Mucosa of stomach (tissue), 1 donor: ENCODE measurements at regions not wholly inside any gene's neighbourhood (a gene's known extent, or its start where the extent isn't known, plus 50 kb on each side); places are given as distances from the start of the nearest gene placed in this dataset.

Experiments
- H3K27me3 ChIP-seq: one replicate; pipeline ENCODE4 v1.7.0; 2013; ENCODE audit warnings: mild to moderate bottlenecking, low read length; ENCODE audit not compliant: control insufficient read depth, insufficient read depth
- H3K36me3 ChIP-seq: one replicate; pipeline ENCODE4 v1.7.0; 2013; ENCODE audit warnings: low read length; ENCODE audit not compliant: control insufficient read depth, insufficient read depth
- H3K4me1 ChIP-seq: one replicate; pipeline ENCODE4 v1.7.0; 2013; ENCODE audit warnings: mild to moderate bottlenecking, low read length; ENCODE audit not compliant: control insufficient read depth, insufficient read depth
- H3K4me3 ChIP-seq: one replicate; pipeline ENCODE4 v1.7.0; 2013; ENCODE audit warnings: low read length
- H3K9ac ChIP-seq: one replicate; pipeline ENCODE4 v1.7.0; 2013; ENCODE audit warnings: mild to moderate bottlenecking, low read length, moderate library complexity
- H3K9me3 ChIP-seq: one replicate; pipeline ENCODE4 v1.7.0; 2013; ENCODE audit warnings: mild to moderate bottlenecking, low read length, moderate library complexity; ENCODE audit not compliant: control insufficient read depth
- donor health status: Pancreatic carcinoma.

GRCh38 chr4:34066126-34066525, 2178.2 kb downstream of the ARAP2 start:
- no peak overlapping the region for H3K9ac ChIP-seq
- no peaks in the 10 kb centered on the region for H3K27me3 ChIP-seq
- no peaks in the 10 kb centered on the region for H3K4me1 ChIP-seq
- H3K4me3 ChIP-seq, result no peak overlapping the region
- H3K36me3 ChIP-seq, result no peaks in the 10 kb centered on the region
- H3K9me3 ChIP-seq, result no peaks in the 10 kb centered on the region

- H3K9ac ChIP-seq, result no peak overlapping the region
- H3K4me3 ChIP-seq, result no peak overlapping the region
- no peaks in the 10 kb centered on the region for H3K36me3 ChIP-seq
- H3K9me3 ChIP-seq, result no peaks in the 10 kb centered on the region
- no peaks in the 10 kb centered on the region for H3K27me3 ChIP-seq
- H3K4me1 ChIP-seq, result no peaks in the 10 kb centered on the region
These were observed 2152.9 kb downstream of the ARAP2 start for GRCh38 chr4:34091451-34091850.

GRCh38 chr4:34094114-34094513, 2150.2 kb downstream of the ARAP2 start:
- Histone ChIP-seq H3K9me3 (no peaks in the 10 kb centered on the region), H3K36me3 (no peaks in the 10 kb centered on the region), H3K27me3 (no peaks in the 10 kb centered on the region), H3K4me1 (no peaks in the 10 kb centered on the region), H3K4me3 (no peak overlapping the region), H3K9ac (no peak overlapping the region)

- H3K36me3 ChIP-seq, result no peaks in the 10 kb centered on the region
These were observed 2139.0 kb downstream of the ARAP2 start for GRCh38 chr4:34105311-34105710.

GRCh38 chr4:34108391-34108790, 2135.9 kb downstream of the ARAP2 start:
- no peaks in the 10 kb centered on the region for H3K27me3 ChIP-seq
- H3K36me3 ChIP-seq, result no peaks in the 10 kb centered on the region
- H3K9ac ChIP-seq, result no peak overlapping the region
- no peaks in the 10 kb centered on the region for H3K4me1 ChIP-seq
- H3K9me3 ChIP-seq, result no peaks in the 10 kb centered on the region
- no peak overlapping the region for H3K4me3 ChIP-seq

More at GRCh38 chr4:34105311-34105710, 2139.0 kb downstream of the ARAP2 start:
- Histone ChIP-seq H3K27me3 (no peaks in the 10 kb centered on the region), H3K4me1 (no peaks in the 10 kb centered on the region), H3K9ac (no peak overlapping the region), H3K4me3 (no peak overlapping the region), H3K9me3 (no peaks in the 10 kb centered on the region)

- no peaks in the 10 kb centered on the region for H3K27me3 ChIP-seq
- no peaks in the 10 kb centered on the region for H3K36me3 ChIP-seq
- H3K4me3 ChIP-seq, result no peak overlapping the region
- no peaks in the 10 kb centered on the region for H3K4me1 ChIP-seq
- no peak overlapping the region for H3K9ac ChIP-seq
- no peaks in the 10 kb centered on the region for H3K9me3 ChIP-seq
These were observed 2131.7 kb downstream of the ARAP2 start for GRCh38 chr4:34112573-34112972.

- H3K27me3 ChIP-seq, result no peaks in the 10 kb centered on the region
- H3K9me3 ChIP-seq, result no peaks in the 10 kb centered on the region
- no peak overlapping the region for H3K9ac ChIP-seq
- H3K4me3 ChIP-seq, result no peak overlapping the region
- H3K36me3 ChIP-seq, result no peaks in the 10 kb centered on the region
- H3K4me1 ChIP-seq, result no peaks in the 10 kb centered on the region
These were observed 2105.9 kb downstream of the ARAP2 start for GRCh38 chr4:34138385-34138784.

- H3K4me1 ChIP-seq, result no peaks in the 10 kb centered on the region
- no peaks in the 10 kb centered on the region for H3K9me3 ChIP-seq
- H3K36me3 ChIP-seq, result no peaks in the 10 kb centered on the region
- no peak overlapping the region for H3K4me3 ChIP-seq
- H3K27me3 ChIP-seq, result no peaks in the 10 kb centered on the region
- H3K9ac ChIP-seq, result no peak overlapping the region
These were observed 2105.0 kb downstream of the ARAP2 start for GRCh38 chr4:34139346-34139745.

GRCh38 chr4:34148322-34148908, 2095.9 kb downstream of the ARAP2 start:
- H3K4me3 ChIP-seq, result no peak overlapping the region
- no peaks in the 10 kb centered on the region for H3K9me3 ChIP-seq
- H3K36me3 ChIP-seq, result no peaks in the 10 kb centered on the region
- no peak overlapping the region for H3K9ac ChIP-seq
- H3K27me3 ChIP-seq, result no peaks in the 10 kb centered on the region
- H3K4me1 ChIP-seq, result no peaks in the 10 kb centered on the region

- Histone ChIP-seq H3K9me3 (no peaks in the 10 kb centered on the region), H3K4me1 (no peaks in the 10 kb centered on the region), H3K9ac (no peak overlapping the region), H3K27me3 (no peaks in the 10 kb centered on the region), H3K36me3 (no peaks in the 10 kb centered on the region), H3K4me3 (no peak overlapping the region)
These were observed 2086.8 kb downstream of the ARAP2 start for GRCh38 chr4:34157547-34157946.

GRCh38 chr4:34158878-34159277, 2085.4 kb downstream of the ARAP2 start:
- Histone ChIP-seq H3K27me3 (no peaks in the 10 kb centered on the region), H3K9me3 (no peaks in the 10 kb centered on the region), H3K9ac (no peak overlapping the region), H3K4me3 (no peak overlapping the region), H3K36me3 (no peaks in the 10 kb centered on the region), H3K4me1 (no peaks in the 10 kb centered on the region)

GRCh38 chr4:34170946-34171345, 2073.4 kb downstream of the ARAP2 start:
- H3K9ac ChIP-seq, result no peak overlapping the region

GRCh38 chr4:34176609-34177008, 2067.7 kb downstream of the ARAP2 start:
- no peaks in the 10 kb centered on the region for H3K4me1 ChIP-seq
- H3K27me3 ChIP-seq, result no peaks in the 10 kb centered on the region
- H3K4me3 ChIP-seq, result no peak overlapping the region
- no peaks in the 10 kb centered on the region for H3K9me3 ChIP-seq
- no peak overlapping the region for H3K9ac ChIP-seq
- H3K36me3 ChIP-seq, result no peaks in the 10 kb centered on the region

More at GRCh38 chr4:34170946-34171345, 2073.4 kb downstream of the ARAP2 start:
- H3K27me3 ChIP-seq, result no peaks in the 10 kb centered on the region
- H3K4me3 ChIP-seq, result no peak overlapping the region
- H3K36me3 ChIP-seq, result no peaks in the 10 kb centered on the region
- no peaks in the 10 kb centered on the region for H3K4me1 ChIP-seq
- no peaks in the 10 kb centered on the region for H3K9me3 ChIP-seq
